Osteoblast (primary cell): ENCODE measurements at regions not wholly inside any gene's neighbourhood (a gene's known extent, or its start where the extent isn't known, plus 50 kb on each side); places are given as distances from the start of the nearest gene placed in this dataset.

Experiments
- DNase-seq: peaks from one replicate; pipeline ENCODE4 v3.0.0; 2011; ENCODE audit warnings: low spot score, mixed read lengths; ENCODE audit not compliant: insufficient read length; ENCODE audit errors: missing footprints
- H2AFZ ChIP-seq: 2 replicates; pipeline ENCODE4 v1.6.0; 2011; ENCODE audit warnings: mild to moderate bottlenecking, low read length
- H3K27ac ChIP-seq: 2 replicates; pipeline ENCODE4 v1.5.1; 2011; ENCODE audit warnings: mild to moderate bottlenecking, low read depth, low read length, moderate library complexity
- H3K27me3 ChIP-seq: 2 replicates; pipeline ENCODE4 v1.6.0; 2012; ENCODE audit warnings: mild to moderate bottlenecking, control low read depth, inconsistent platforms, low read length, moderate library complexity; ENCODE audit not compliant: insufficient read depth
- H3K36me3 ChIP-seq: 2 replicates; pipeline ENCODE4 v1.5.1; 2011; ENCODE audit warnings: mild to moderate bottlenecking, low read length, control low read depth, moderate library complexity; ENCODE audit not compliant: insufficient read depth
- H3K4me1 ChIP-seq: 2 replicates; pipeline ENCODE4 v1.5.1; 2011; ENCODE audit warnings: mild to moderate bottlenecking, low read length, control low read depth, moderate library complexity; ENCODE audit not compliant: insufficient read depth
- H3K4me2 ChIP-seq: 2 replicates; pipeline ENCODE4 v1.6.0; 2011; ENCODE audit warnings: mild to moderate bottlenecking, low read length; ENCODE audit not compliant: insufficient read depth
- H3K4me3 ChIP-seq: fragments of 200-600 bp; sonication (generic); 3 replicates; pipeline ENCODE4 v1.5.1; 2012; ENCODE audit warnings: mild to moderate bottlenecking, low read length, inconsistent platforms; ENCODE audit not compliant: insufficient read depth
- H3K79me2 ChIP-seq: 2 replicates; pipeline ENCODE4 v1.6.0; 2012; ENCODE audit warnings: mild to moderate bottlenecking, low read length, control low read depth, inconsistent platforms; ENCODE audit not compliant: insufficient read depth
- H3K9me3 ChIP-seq: 2 replicates; pipeline ENCODE4 v1.5.1; 2011; ENCODE audit warnings: low read depth, low read length, control low read depth
- H4K20me1 ChIP-seq: 2 replicates; pipeline ENCODE4 v1.6.0; 2012; ENCODE audit warnings: mild to moderate bottlenecking, low read length, control low read depth; ENCODE audit not compliant: insufficient read depth
- CTCF ChIP-seq: IDR thresholded peaks from 2 replicates; pipeline ENCODE4 v1.5.1; 2011; ENCODE audit warnings: mild to moderate bottlenecking, low read depth, low read length, moderate library complexity; ENCODE audit errors: extremely low read depth

GRCh38 chr7:22622116-22622785 lies 104.7 kb upstream of the IL6 start:
- H3K27ac ChIP-seq: no peak overlapping the region
- no peak overlapping the region for H2AFZ ChIP-seq
- H3K27me3 ChIP-seq: no peaks in the 10 kb centered on the region
- no peak overlapping the region for H3K4me2 ChIP-seq
- H4K20me1 ChIP-seq: no peaks in the 10 kb centered on the region
- no peaks in the 10 kb centered on the region for H3K36me3 ChIP-seq
- DNase-seq: no peak
- peaks cover 11% of the 10 kb centered on the region for H3K4me1 ChIP-seq
- H3K79me2 ChIP-seq: no peaks in the 10 kb centered on the region
- H3K9me3 ChIP-seq: peaks cover 4% of the 10 kb centered on the region
- H3K4me3 ChIP-seq: no peak overlapping the region
- TF ChIP-seq CTCF: no peak

- no peak for DNase-seq
- Histone ChIP-seq H3K9me3 (peaks cover 4% of the 10 kb centered on the region), H3K36me3 (no peaks in the 10 kb centered on the region), H3K27me3 (no peaks in the 10 kb centered on the region), H4K20me1 (no peaks in the 10 kb centered on the region), H3K79me2 (no peaks in the 10 kb centered on the region), H3K4me2 (no peak overlapping the region), H3K4me3 (no peak overlapping the region), H3K4me1 (peaks cover 3% of the 10 kb centered on the region), H3K27ac (no peak overlapping the region), H2AFZ (no peak overlapping the region)
- TF ChIP-seq CTCF: no peak
Measured at GRCh38 chr7:22618528-22618927, 108.5 kb upstream of the IL6 start.

- Histone ChIP-seq H3K79me2 (no peaks in the 10 kb centered on the region), H3K27me3 (no peaks in the 10 kb centered on the region), H3K4me1 (peaks cover 11% of the 10 kb centered on the region), H4K20me1 (no peaks in the 10 kb centered on the region), H3K36me3 (no peaks in the 10 kb centered on the region), H2AFZ (no peak overlapping the region), H3K27ac (peak overlapping the region; percentile 31), H3K4me3 (no peak overlapping the region), H3K9me3 (peaks cover 4% of the 10 kb centered on the region), H3K4me2 (no peak overlapping the region)
- TF ChIP-seq CTCF: no peak
- DNase-seq: no peak
Measured at GRCh38 chr7:22617166-22617565, 109.8 kb upstream of the IL6 start.

DNA sequence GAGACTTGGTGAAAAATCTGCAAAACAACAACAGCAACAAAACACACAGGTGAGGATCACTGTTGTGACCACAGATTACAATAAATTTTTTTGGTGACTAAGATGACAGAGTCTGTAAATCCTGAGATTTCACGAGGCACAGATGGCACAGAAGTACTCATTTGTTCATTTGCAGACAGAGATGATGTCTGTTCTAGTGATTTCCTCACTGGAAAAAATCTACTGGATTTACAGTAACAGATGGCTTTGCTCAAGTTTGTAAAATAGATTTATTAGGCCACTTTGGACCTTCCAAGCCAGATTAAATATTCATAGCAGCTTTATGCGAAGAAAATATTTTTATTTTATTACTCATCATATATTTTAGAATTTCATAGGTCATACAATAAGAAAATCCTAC lies 113.5 kb upstream of the IL6 start:
- no peaks in the 10 kb centered on the region for H4K20me1 ChIP-seq
- peaks cover 30% of the 10 kb centered on the region for H3K4me1 ChIP-seq
- no peaks in the 10 kb centered on the region for H3K36me3 ChIP-seq
- no peak overlapping the region for H2AFZ ChIP-seq
- peaks cover 4% of the 10 kb centered on the region for H3K9me3 ChIP-seq
- TF ChIP-seq CTCF: no peak
- no peak overlapping the region for H3K4me2 ChIP-seq
- H3K4me3 ChIP-seq: no peak overlapping the region
- no peaks in the 10 kb centered on the region for H3K79me2 ChIP-seq
- H3K27me3 ChIP-seq: no peaks in the 10 kb centered on the region
- peak overlapping the region; percentile 38 for H3K27ac ChIP-seq
- DNase-seq: no peak
